ENCODE measurements at regions not wholly inside any gene's neighbourhood (a gene's known extent, or its start where the extent isn't known, plus 50 kb on each side); places are given as distances from the start of the nearest gene placed in this dataset.

DNA sequence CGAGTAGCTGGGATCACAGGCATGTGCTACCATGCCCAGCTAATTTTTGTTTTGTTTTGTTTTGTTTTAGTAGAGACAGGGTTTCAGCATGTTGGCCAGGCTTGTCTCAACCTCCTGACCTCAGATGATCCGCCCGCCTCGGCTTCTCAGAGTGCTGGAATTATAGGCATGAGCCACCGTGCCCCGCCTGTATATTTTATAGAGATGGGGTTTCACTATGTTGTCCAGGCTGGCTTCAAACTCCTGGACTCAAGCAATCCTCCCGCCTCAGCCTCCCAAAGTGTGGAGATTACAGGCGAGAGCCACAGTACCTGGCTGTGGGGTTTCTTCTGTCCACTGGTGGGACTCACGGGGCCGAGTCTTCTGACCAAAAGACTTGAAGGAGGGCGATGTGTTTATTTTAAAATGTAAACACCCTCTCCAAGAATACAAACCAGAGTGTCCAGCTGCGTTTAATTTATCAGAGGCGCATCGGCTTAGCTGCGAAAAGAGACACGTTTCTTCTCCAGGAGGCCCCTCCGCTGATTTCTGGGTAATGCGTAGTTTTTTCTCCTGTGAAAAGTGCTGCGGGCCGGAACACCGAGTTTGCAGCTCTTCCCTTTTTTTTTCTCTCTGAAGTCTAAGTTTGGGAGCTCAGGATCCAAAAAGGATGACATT is 86.9 kb upstream of the CIBAR2 start:
- DNase-seq (ENCODE audit: low spot score in 2 of 2): no peak
- intact Hi-C loops (cut with DNase I; ENCODE audit: low total_unique reads): no loop called here
- H3K4me3 ChIP-seq (ENCODE audit: low read depth, poor library complexity, severe bottlenecking): no peak overlapping the region
- 65 to 76% methylated on average over 21 of the region's 21 CpGs for WGBS, 2 donors
- TF ChIP-seq POLR2A (IDR thresholded peaks at IDR 0.05) (no peak), CTCF (IDR thresholded peaks at IDR 0.05) (no peak)

GRCh38 chr16:85199880-85200279 is 87.6 kb upstream of the CIBAR2 start:
- WGBS, 2 donors: 84 to 88% methylated on average over 9 of the region's 9 CpGs
- no peak overlapping the region for H3K4me3 ChIP-seq (ENCODE audit: low read depth, poor library complexity, severe bottlenecking)
- intact Hi-C loops (cut with DNase I; ENCODE audit: low total_unique reads): no loop called here
- TF ChIP-seq POLR2A (IDR thresholded peaks at IDR 0.05) (no peak), CTCF (IDR thresholded peaks at IDR 0.05) (no peak)
- no peak for DNase-seq (ENCODE audit: low spot score in 2 of 2)

- no peak overlapping the region for H3K4me3 ChIP-seq (ENCODE audit: low read depth, poor library complexity, severe bottlenecking)
- WGBS, 2 donors: 82 to 85% methylated on average over 17 of the region's 17 CpGs
- intact Hi-C loops (cut with DNase I; ENCODE audit: low total_unique reads): no loop called here
- no peak for TF ChIP-seq CTCF (IDR thresholded peaks at IDR 0.05)
- no peak for TF ChIP-seq POLR2A (IDR thresholded peaks at IDR 0.05)
- no peak for DNase-seq (ENCODE audit: low spot score in 2 of 2)
Observed at GRCh38 chr16:85200471-85201278, 88.4 kb upstream of the CIBAR2 start.

GRCh38 chr16:85201574-85201973 is 89.3 kb upstream of the CIBAR2 start:
- DNase-seq (ENCODE audit: low spot score in 2 of 2): no peak
- intact Hi-C loops (cut with DNase I; ENCODE audit: low total_unique reads): no loop called here
- H3K4me3 ChIP-seq (ENCODE audit: low read depth, poor library complexity, severe bottlenecking): no peak overlapping the region
- TF ChIP-seq POLR2A (IDR thresholded peaks at IDR 0.05) (no peak), CTCF (IDR thresholded peaks at IDR 0.05) (no peak)
- 77 to 81% methylated on average over 8 of the region's 8 CpGs for WGBS, 2 donors

- DNase-seq (ENCODE audit: low spot score in 2 of 2): no peak
- TF ChIP-seq POLR2A (IDR thresholded peaks at IDR 0.05) (no peak), CTCF (IDR thresholded peaks at IDR 0.05) (no peak)
- intact Hi-C loops (cut with DNase I; ENCODE audit: low total_unique reads): no loop called here
- H3K4me3 ChIP-seq (ENCODE audit: low read depth, poor library complexity, severe bottlenecking): no peak overlapping the region
- 68 to 71% methylated on average over 12 to 13 of the region's 14 CpGs for WGBS, 2 donors
Observed at GRCh38 chr16:85202051-85202601, 89.9 kb upstream of the CIBAR2 start.

Data from lower leg skin (tissue), 4 donors.